Activated naive CD4-positive, alpha-beta T cell treated with anti-CD3 and anti-CD28 coated beads, Interleukin-2, amount 50 U/mL, for 16 hours (primary cell): ENCODE measurements at regions not wholly inside any gene's neighbourhood (a gene's known extent, or its start where the extent isn't known, plus 50 kb on each side); places are given as distances from the start of the nearest gene placed in this dataset.

ENCODE experiments used
- DNase-seq: peaks from one replicate; pipeline ENCODE4 v3.0.0-alpha.2; 2020

GRCh38 chr1:83813576-83813975 is 185.4 kb downstream of the TTLL7 start:
- no peak for DNase-seq

GRCh38 chr1:83810144-83810543 is 188.8 kb downstream of the TTLL7 start:
- no peak for DNase-seq

GRCh38 chr1:83808536-83808935 is 190.4 kb downstream of the TTLL7 start:
- no peak for DNase-seq

DNA sequence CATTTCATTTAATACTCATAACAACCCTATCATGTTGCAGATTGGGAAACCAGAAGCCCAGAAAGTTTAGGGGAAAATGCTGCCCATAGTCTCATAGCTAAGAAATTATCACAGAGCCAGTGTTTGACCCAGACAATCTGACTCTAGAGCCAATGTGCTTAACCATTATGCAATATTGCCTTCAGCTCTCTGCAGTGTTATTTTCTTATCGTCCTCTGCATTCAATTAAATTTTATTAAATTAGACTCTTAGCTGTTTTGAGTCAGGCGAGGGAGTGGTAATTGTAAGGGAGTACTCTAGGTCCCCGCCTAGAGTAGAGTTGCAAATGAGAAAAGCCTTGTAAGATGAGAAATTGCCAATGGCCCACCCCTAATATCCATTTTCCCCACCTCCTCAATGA is 191.1 kb downstream of the TTLL7 start:
- DNase-seq = no peak

DNA sequence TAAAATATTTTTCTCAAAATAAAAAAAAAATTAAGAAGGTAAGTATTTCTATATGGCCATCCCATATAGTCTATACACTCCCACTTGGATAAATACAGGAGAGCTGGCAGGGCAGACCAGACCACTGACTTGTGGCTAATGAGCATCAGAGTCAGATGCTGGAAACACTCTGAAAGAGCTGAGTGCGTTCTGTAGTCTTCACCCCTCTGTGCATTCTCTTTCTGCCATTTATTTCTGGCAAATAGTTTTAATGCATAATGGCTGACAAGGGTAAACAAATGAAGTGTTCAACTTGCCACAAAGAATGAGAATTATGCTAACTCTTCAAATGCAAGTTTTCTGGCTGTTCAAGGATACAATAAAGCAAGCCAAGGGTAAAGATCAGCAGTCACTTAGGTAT is 191.7 kb downstream of the TTLL7 start:
- DNase-seq = no peak

GRCh38 chr1:83805921-83806320 is 193.0 kb downstream of the TTLL7 start:
- DNase-seq = no peak

DNA sequence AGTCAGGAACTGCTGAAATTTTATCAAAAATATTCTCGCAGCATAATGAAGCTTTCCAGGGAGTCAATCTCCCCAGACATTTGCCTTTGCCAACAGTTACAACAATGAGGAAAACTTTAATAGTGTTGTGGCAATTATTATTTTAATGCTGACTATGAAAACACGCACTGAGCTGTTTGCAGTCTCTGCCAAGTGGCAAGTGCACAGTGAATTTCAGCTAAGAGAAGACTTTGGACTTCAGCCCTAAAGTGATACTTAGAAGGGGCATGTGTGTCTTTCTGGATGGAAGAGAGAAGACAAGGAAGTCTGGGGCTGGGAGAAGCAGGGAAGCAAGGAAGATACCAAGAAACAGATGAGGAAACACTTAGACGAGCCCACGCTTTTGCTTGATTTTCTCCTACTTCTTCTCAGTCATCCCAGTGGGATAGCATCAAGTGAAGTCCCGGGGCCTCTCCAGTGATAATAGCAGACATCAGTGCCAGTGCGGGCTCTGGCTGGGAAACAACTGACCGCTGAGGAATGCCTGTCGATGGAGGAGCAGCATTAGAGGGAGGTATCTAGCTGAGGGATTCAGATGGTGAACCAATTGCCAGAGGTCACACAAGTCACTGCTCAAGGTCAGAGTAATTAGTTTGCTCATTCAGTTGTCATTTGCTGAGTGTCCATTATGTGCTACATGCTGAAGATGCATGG is 196.3 kb downstream of the TTLL7 start:
- no peak for DNase-seq

GRCh38 chr1:83802023-83802422 is 196.9 kb downstream of the TTLL7 start:
- no peak for DNase-seq

GRCh38 chr1:83800066-83800465 is 198.9 kb downstream of the TTLL7 start:
- DNase-seq = no peak

DNA sequence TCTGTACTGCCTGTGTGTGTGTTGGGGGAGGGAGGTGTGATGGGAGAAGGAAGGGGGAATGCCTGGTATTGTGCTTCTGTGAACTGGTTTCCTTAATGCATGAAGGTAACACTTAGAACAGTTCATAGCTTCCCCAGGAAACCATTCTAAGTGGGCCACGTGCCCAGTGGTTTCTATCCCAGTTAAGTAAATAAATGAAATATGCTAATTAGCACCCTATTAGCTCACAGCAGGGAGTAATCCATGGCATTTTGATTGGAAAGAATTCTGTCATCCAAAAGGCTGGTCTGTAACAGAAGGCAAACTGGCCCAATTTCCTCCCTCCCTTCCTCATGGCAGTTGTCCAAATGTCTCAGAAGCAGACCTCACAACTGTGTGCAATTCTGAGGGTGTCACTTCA is 199.3 kb downstream of the TTLL7 start:
- no peak for DNase-seq

GRCh38 chr1:83798965-83799364 is 200.0 kb downstream of the TTLL7 start:
- DNase-seq = no peak

DNA sequence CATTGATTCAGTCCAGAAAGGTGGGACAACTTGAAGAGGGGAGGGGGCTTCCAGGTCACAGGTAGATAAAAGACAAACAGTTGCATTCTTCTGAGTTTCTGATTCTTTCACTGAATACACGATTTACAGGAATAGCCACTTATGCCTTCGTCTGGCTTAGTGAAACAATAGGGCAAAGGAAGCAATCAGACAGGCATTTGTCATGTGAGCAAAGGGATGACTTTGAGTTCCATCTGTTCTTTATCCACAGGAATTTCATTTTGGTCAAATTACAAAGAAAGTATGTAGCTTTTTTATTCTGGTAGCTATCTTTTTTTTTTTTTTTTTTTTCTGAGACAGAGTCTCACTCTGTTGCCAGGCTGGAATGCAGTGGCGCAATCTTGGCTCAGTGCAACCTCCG is 202.5 kb downstream of the TTLL7 start:
- no peak for DNase-seq

DNA sequence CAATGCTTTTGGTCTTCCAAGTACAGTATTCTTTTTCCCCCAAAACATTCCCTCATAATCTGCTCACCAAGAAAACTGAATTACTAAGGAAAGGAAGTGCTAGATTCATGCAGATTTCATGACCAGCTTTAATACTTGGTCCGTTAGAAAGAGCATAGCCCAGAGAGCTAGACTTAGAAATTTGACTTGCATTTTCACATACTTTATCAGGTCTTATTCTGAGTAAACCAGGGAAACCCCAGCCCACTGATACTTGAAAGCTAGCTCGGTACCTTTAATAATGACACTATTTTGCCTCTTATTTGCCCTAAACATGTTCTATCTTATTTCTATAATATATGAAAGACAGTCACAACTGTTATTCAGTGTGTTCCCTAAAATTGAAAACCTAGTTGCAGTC is 204.5 kb downstream of the TTLL7 start:
- no peak for DNase-seq

DNA sequence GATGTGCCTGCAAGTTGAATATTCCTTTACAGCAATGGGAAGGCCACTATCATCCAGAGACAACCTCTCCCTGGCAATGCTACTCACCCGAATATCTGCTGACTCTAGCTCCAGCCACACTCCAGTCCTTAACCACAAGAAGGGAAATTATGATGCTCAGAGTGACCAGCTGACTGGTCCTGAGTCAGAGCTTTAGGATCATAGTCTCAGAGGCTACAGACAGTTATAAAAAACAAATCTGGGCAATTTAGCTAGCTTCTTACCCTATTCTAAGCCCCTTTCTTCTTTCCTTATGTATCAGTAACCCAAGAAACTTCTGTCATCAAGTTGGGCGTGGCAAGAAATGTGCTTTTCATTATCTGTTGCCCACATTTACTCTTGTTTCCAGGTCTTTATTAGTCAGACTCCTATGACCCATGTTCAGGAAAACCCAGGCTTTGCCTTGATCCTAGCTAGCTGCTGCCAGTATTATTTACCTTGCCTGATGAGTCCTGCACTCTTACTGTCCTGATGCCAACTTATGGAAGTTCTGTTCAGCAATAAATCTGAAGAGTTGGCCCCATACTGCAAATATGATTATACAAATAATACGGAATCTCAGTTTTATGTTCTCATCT is 207.0 kb downstream of the TTLL7 start:
- no peak for DNase-seq

DNA sequence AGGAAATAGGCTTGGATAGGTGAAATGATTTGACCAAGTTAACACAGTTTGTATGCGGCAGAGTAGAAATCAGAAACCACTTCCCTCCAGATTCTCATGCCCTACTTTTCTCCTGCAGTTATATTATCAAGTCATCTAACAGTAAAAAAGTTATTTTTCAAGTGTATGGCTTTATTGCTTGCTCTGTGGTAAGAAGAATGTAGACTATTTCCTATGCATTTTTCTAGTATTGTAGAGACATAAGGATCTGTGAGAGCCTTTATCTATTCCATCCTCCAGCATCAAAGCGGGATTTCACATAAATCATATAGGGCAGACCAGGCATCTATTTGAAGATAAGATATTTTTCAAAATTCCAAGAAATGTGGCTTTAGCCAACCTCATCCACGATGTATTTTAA is 208.5 kb downstream of the TTLL7 start:
- no peak for DNase-seq

- DNase-seq = no peak
Measured at GRCh38 chr1:83787246-83787998, 211.5 kb downstream of the TTLL7 start.

- no peak for DNase-seq
Measured at GRCh38 chr1:83781667-83782066, 217.3 kb downstream of the TTLL7 start.

DNA sequence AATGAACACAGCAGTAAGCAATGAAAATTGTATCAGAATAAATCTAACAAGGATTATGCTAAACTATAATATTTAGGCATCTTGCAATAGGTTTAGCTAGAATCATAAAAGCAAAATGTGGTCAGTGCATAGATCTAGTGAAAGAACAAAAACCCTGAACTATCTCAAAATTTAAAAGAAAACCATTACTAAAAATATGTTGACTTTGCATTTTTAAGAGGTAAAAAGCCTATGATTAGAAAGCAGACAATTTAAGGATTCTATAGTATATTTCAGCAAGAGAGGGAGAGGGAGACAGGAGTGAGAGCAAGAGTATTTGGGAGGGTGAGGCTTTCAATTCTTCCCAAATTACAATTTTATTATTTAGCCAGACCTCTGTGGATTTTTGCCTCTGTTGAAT is 219.4 kb downstream of the TTLL7 start:
- no peak for DNase-seq

DNA sequence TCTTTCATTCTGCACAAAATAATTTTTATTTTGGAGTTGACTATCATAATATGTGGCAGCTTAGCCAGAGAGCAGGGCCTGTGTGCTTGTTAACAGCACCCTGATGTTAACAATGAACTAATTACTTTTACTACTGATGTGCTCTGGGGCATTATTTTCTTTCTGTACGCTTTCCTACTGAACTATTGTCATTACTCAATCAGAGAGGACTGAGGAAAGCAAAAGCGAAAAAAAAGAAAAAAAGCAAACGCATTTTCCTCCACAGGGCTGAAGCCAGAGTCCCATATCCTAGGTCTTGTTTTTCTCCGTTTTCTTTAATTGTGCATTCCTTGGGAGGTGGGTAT is 221.2 kb downstream of the TTLL7 start:
- no peak for DNase-seq

- no peak for DNase-seq
Measured at GRCh38 chr1:83776913-83777757, 221.8 kb downstream of the TTLL7 start.

DNA sequence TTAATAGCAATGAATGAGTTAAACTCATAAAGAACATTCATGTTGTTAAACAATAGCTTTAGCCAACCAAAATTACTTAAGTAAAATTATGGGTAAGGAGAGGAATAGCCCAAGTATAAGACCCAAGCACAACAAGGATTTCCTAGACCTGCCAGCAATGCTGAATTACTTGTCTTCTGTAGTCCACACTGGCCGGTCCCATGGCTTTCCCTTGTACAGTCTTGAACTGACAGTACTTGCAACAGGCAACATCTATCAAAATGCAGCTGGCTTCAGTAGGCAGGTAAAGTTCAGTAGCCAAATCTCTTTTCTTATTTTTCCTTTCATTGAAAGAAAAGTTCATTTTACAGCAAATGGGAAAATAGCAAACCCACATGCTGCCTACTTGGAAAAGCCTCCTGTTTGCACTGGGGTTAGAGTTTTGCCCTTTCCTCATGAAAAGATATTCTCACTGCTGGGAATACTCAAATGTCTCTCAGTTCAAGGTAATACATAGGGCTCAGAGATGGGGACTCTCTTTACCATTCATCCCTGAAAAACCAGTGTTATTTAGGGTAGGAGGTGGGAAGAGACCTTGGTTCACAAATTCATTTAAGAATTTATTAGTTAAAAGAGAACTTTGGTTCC is 222.8 kb downstream of the TTLL7 start:
- no peak for DNase-seq

GRCh38 chr1:83773059-83773458 is 225.9 kb downstream of the TTLL7 start:
- no peak for DNase-seq

DNA sequence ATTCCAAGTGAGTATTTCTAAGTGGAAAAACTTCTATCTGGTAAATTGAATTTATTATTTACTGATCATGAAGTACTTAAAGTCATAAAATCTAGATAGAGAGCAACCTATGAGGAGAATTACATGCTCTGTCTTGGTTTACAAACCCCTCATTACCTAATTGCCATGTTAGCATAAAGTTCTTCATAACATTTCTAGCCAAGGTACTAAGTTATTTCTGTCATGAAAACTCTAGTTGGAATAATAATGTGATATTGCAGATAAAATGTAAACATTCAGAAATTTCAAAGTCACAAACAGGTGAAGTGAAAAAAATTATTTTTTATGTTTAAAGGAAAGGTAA is 228.6 kb downstream of the TTLL7 start:
- DNase-seq = no peak
